Epithelial cell of prostate (primary cell): ENCODE measurements at regions not wholly inside any gene's neighbourhood (a gene's known extent, or its start where the extent isn't known, plus 50 kb on each side); places are given as distances from the start of the nearest gene placed in this dataset.
A peak's percentile ranks its signal among the peaks of the same experiment; 100 is the strongest.
"Not testable (repeated sequence)": the region's sequence is repeated elsewhere in the genome, so short reads cannot be mapped to it uniquely, and the experiment has no call there.

Experiments used
- DNase-seq: peaks from one replicate; pipeline ENCODE4 v3.0.0-alpha.2; 2011; ENCODE audit warnings: low read depth, low spot score
- H3K27ac ChIP-seq: fragments of 450-650 bp; 2 replicates; pipeline ENCODE4 v1.5.1; 2017; ENCODE audit warnings: mild to moderate bottlenecking

DNA sequence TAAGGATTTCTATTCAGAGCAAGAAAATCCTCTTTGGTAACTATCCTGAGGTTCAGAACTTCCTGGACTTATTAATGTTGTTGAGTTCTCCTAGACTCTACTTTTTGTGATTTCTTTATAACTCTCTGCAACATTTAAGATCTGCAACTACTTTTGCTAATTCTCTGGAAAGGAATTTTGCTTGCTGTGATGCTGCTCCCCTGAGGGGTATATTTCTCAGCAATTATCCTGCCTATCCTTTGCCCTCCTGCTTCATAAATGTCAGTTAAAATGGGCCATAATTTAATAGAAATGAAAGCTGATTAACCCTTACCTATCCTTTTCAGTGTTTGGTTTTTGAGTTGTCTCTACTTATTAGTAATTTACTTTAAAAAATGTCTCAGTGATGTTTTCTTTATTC lies 377.3 kb upstream of the LRRC3B start:
- no peak for DNase-seq
- no peak overlapping the region for H3K27ac ChIP-seq

DNA sequence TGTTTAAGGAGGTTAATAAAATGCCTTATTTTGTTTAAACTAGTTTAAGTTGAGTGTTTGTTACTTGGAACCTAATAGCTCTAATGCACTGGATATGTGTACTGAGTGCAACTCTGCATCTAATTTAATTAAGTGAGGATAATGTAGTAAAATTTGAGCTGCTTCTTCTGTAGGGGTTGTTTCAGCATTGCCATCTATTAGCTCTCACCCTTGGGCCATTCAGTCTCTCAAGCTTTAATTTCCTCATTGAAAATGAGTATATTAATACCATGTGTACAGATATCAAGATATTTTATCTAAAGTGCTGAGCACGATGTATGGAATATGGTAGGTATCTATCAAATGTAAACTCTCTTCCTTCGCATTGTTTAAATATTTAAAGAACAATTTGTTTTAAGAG lies 375.7 kb upstream of the LRRC3B start:
- H3K27ac ChIP-seq = no peak overlapping the region
- no peak for DNase-seq

DNA sequence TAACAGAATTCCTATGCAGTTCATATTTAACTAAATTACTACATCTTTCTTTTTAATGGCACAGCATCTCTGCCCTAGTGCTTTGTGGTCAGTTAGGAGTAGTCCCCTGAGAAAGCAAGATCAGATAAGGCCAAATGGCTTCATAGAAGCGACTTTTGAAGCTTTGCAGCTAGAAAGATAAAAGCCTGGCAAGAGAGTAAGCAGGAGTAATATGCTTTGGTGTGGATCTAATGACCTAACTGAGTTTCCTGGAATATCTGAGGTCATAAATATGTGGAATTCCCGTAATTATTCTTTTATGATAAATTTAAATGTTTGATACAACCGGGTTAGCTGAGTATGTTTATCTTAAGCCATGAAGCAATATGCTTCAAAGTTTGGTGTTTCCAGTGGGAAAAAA lies 374.9 kb upstream of the LRRC3B start:
- no peak for DNase-seq
- no peak overlapping the region for H3K27ac ChIP-seq

DNA sequence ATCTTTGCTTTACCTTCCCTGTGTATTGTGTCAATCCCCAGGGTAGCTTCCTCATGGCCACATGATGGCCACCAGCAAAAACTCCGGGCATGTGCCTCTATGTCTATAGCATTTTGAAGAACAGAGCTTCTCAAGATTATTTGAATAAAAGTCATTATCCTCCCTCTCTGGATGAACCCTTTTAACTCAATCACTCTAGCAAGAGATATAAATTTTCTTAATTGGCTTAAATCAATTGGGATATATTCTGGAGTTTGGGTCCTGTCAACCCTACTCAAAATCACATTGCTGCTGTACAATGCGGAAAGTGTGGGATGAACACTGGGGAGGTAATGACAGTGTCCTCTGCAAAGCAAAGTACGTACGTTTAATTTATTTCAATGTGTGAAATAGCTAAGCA lies 370.6 kb upstream of the LRRC3B start:
- DNase-seq = no peak
- H3K27ac ChIP-seq = no peak overlapping the region

DNA sequence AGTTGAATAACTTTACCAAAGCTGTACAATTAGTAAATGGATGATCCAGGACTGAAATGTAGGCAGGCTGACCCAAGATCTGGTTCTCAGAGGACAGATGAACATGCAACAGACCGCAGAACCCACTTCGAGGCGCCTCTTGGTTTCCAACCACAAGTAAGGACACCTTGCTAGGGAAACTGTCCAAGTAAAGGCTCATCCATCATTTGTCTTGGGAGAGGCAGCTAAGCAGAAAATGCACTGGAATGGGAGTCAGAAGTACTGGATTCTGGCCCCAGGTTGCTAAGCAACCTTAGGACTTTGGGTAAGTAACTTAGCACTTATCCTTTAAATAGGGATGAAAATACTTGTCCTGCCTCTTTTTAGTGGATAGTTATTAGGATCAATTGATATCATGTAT lies 366.3 kb upstream of the LRRC3B start:
- DNase-seq = no peak
- H3K27ac ChIP-seq = no peak overlapping the region

DNA sequence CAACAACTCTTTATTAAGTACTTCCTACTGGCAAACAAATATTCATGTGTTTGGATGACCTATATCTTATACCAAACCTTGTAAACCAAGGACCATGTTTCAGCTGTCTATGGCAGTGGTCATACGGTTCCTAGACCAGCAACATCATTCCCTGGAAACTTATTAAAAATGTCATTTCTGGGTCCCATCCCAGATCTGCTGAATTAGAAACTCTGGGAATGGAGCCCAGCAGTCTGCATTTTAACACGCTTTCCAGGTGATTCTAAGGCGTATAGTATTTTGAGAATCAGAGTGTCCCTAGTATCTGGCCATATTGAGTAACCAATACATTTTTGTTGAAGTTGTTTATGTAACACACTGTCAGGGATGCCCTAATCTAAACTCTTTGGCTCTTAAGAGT lies 363.4 kb upstream of the LRRC3B start:
- no peak for DNase-seq
- no peak overlapping the region for H3K27ac ChIP-seq

DNA sequence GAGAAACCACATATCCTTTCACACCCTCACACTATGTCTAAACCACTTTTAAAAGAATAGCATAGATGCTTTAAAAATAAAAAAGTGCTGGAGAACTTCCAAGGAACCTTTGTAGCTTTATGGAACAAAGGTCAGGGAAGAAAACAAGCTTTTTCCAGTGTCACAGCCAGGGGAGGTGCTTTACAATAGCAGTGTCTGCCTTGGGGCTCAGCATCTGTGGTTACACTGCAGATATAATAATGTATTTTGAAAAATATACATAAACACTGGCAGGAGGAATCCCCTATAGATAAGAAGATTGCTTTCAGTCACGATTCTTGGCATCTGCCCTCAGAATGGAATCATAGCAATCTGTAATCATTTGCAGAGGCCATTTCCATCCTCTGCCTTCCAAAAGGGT lies 362.4 kb upstream of the LRRC3B start:
- no peak overlapping the region for H3K27ac ChIP-seq
- no peak for DNase-seq

DNA sequence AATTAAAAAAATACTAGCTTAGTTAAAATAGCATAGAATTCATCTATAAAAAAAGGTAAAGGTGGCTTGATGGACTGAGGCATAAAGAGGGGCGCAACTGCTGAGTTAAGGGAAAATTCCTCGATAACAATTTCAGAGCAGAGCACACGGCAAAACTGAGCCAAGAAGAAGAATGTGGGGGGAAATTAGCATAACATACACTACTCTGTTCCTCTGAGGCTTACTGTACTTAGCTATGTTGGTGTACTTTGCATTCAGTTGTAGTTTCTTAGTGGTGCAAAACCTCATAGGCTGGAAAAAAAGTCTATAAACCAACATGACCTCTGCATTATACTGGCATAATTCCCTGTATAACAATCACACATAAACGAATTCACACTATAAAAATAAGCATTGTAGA lies 357.9 kb upstream of the LRRC3B start:
- no peak overlapping the region for H3K27ac ChIP-seq
- no peak for DNase-seq

DNA sequence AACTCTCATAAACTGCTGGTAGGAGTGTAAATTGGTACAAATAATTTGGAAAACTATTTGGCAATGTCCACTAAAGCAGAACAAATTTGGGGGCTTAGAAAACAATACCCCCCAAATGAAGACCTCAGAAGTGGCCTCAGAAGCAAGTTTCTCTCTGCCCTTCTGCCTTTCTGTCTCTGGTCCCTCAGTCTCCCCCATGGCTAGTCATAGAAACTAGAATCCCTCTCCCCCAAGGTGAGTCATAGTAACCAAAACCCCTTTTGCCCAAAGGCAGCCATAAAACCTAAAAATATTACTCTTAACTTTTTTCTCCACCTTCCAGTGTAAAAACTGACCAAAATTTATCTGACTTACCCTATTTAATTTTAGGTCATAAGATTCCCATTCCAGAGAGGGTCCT lies 350.7 kb upstream of the LRRC3B start:
- no peak overlapping the region for H3K27ac ChIP-seq
- no peak for DNase-seq

DNA sequence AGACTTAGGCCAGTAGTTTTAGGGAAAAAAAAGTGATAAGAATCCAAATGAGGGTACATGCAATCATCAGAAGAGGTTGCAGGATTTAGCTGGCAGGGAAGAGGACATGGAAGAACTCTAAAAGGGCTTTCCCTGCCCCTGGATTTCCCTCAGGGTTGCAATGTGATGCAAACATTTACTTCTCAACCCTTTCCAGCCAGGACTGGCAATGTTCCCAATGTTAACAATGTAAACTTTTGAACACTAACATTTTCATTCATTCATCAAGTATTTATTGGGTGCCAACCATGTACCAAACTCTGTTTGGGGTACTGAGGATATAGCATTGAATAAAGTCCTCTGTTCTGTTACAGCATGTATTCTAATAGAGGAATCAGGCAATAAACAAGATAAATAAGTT lies 349.4 kb upstream of the LRRC3B start:
- no peak for DNase-seq

DNA sequence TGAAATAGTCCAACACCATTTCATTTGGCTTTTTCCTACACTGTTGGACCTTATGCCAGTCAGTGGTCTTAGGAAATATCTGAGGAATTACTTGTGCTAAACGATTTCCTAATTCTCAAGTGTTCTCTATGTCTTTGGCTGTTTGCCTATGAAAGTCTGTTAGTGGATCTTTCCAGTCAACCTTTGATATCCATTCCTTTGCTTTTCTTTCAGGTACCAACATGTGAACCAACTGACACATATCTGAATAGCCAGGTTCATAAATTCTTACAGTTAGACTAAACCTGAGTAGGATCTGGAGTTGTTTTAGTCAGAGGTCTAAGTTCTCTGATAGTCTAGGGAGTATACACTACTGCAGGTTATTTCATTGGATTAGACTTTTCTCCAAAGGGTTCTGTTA lies 343.5 kb upstream of the LRRC3B start:
- no peak for DNase-seq
- peak overlapping the region; percentile 2 for H3K27ac ChIP-seq

More for the DNA sequence above, 349.4 kb upstream of the LRRC3B start:
- no peak overlapping the region for H3K27ac ChIP-seq

DNA sequence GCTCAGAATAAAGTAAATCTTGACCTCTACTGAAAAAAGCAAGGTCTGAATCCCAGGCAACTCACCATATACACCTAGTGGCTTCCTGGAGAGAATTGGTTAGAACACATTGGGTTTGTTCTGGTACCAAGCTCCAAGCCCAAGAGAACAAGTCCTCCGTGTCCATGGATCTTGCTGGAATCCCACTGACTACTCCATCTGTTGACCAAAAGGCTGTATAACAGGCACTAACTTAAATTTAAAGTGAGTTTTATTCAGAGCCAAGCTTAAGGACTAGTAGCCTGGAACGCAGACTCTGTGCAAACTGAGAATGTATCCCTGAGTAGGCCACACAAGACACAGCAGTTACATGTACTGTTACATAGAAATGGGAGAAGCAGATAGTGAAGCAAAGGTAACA lies 342.1 kb upstream of the LRRC3B start:
- peak overlapping the region; percentile 88 for H3K27ac ChIP-seq
- no peak for DNase-seq

DNA sequence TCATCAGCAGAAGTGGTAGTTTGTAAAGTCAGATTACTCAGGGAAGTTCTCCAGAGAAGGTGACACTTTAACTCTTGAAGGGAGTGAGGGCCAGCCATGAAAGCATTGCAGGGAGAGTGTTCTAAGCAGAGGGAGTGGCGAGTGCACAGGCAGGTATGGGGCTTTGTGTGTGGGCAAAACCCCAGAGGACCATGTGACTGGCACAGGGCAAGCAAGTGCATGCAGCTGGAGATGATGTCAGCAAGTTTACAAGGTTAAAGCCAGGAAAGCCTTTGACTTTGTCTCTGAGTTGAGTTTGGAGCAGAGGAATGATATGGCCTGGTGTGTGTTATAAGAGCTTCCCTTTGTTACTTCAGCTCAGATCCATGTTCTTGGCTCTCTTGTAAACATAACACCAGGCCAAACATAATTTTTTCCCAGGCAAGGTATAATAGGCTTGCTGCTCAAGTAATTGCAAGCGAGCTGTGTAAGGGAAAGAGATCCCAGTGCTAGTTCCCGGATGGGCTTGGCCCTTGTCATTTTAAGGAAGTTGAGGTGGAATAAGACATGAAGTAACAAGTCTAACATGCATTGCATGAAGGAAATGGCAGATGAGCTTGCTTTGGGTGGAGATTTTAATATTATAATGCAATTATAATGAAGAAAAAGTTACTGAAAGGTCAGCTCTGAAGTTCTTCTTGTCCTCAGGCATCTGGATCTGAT lies 341.1 kb upstream of the LRRC3B start:
- peak; percentile 85 for DNase-seq
- peak overlapping the region; percentile 88 for H3K27ac ChIP-seq

DNA sequence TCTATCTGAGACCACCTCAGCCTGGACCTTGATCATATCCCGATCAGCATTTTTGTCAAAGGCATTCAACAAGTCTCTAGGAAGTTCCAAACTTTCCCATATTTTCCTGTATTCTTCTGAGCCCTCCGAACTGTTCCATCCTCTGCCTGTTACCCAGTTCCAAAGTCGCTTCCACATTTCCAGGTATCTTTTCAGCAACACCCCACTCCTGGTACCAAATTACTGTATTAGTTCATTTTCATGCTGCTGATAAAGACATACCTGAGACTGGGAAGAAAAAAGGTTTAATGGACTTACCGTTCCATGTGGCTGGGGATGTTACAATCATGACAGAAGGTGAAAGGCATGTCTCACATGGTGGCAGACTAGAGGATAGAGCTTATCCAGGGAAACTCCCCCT lies 338.1 kb upstream of the LRRC3B start:
- not testable (repeated sequence) for DNase-seq, H3K27ac ChIP-seq

DNA sequence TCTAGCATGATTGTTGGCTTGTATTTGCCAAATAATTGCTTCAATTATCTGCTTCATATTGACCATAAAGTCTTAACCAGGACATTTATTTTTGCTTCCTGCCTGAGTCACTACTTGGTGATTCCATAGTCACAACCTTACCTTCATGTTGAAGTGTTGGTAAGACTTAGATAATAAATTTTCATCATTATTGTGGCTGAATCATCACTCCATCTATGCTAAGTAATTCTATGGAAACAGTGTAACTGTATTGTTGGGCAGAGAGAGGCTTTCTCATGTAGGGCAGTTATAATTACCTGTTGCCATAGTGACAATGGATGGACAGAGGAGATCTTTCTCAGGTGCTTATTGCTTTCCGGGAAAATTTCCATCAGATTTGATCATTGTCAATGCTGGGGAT lies 330.7 kb upstream of the LRRC3B start:
- DNase-seq = no peak
- H3K27ac ChIP-seq = no peak overlapping the region

DNA sequence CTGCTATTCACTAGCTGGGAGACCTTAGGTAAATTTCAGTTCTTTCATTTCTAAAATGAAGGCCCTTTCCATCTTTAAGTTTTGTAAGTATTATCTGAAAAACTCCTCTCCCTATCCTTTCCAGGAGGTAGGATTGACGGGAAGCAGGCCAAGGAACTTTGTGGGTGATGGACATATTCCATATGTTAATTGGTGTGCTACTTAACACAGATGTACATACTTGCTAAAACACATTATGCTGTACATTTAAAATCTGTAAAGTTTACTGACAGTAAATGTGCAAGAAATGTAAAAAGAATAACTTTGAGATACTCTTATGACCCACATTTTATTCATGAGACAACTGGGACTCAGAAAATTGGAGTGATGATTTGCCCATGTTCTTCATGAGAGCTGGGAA lies 329.8 kb upstream of the LRRC3B start:
- H3K27ac ChIP-seq = no peak overlapping the region
- DNase-seq = no peak

DNA sequence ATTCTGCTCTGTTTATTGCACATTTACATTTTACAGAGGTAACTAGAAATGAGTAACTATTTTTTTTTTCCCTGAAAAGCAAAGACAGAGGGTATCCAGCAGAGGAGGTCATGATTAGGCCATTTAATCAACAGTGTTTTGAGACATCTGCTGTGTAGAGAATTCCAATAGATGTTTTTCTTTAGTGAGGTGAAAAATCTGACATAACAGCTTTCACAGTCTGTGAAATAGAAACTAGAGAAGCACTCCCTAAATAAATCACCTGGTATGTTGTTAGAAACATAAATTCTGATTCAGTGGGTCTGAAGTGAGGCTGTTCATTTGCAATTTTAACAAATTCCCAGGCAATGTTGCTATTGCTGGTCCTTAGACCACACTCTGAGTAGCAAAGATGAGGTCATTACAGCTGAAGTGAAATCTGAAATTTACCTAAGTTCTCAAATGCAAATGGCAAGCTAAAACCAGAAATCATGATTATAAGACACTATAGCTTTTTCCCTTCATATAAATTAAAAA lies 329.2 kb upstream of the LRRC3B start:
- DNase-seq = no peak

DNA sequence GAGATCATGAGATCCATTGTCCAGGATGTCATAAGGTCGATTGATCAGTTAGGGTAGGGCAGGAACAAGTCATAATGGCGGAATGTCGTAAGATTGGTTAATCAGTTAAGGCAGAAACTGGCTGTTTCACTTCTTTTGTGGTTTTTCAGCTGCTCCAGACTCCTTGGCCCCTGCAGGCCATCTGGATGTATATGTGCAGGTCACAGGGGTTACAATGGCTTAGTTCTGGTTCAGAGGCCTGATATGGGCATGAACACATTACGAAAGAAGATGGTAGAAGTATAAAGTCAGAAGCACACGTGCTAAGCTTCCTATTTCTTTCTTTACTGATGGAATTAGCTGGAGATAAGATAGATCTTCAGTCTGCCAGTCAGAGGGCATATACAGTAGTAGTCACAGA lies 315.4 kb upstream of the LRRC3B start:
- H3K27ac ChIP-seq = no peak overlapping the region
- DNase-seq = no peak

More for the DNA sequence above, 329.2 kb upstream of the LRRC3B start:
- H3K27ac ChIP-seq = no peak overlapping the region

DNA sequence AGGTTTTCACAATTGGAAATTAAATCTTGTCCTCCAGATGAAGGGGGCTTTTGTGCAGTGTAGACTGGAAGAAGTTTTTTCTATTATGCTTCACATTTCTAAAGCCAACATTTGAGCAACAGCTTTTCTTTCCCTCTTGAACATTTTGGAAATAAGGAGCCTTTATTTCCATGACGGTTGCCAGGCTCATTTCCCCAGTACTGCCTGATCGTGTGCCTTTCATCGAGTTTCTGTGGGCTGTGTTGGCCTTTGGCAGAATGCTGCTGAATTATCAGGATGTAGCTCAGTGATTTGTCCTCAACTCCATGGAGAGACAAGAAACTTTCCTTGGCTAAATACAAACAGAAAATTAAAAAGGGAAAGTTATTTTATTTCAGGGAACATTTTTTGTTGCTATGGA lies 314.8 kb upstream of the LRRC3B start:
- no peak for DNase-seq
- no peak overlapping the region for H3K27ac ChIP-seq

DNA sequence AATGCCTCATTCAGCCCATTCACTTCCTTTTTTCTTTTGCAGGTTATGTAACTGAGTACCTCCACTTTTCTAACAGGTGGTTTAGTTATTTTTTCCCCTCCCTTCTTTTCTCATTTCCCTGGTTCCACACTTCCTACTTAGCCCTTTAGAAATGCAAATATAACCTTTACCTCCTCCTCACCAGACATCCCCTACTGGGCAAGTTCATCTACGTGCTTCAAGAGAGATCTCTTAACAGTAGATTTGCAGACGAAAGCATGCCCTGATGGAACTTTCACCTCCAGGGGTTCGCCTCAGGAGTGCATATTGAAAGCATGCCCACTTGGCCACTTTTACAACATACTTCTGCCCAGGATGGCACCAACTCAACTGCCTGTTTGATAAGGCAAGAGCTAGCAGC lies 314.1 kb upstream of the LRRC3B start:
- DNase-seq = no peak
- no peak overlapping the region for H3K27ac ChIP-seq

DNA sequence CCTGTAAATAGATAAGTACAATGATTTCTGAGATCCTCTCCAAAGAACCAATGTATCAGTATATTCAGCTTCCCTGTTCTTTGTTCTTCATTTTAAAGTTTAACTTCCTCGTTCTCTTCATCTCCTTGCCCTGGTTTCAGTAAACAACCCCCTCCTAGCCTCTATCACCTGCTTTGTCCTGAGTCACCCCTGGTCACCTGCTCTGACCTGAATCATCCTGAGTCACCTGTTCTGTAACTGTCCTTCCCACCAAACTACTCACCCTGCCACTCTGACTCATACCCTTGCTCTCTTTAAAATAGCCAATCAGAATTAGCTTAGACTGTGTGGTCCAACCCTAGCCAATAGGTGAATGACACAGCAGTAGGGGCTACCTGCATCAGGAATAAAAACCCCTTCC lies 313.0 kb upstream of the LRRC3B start:
- DNase-seq = peak; percentile 5
- H3K27ac ChIP-seq = peak overlapping the region; percentile 52

DNA sequence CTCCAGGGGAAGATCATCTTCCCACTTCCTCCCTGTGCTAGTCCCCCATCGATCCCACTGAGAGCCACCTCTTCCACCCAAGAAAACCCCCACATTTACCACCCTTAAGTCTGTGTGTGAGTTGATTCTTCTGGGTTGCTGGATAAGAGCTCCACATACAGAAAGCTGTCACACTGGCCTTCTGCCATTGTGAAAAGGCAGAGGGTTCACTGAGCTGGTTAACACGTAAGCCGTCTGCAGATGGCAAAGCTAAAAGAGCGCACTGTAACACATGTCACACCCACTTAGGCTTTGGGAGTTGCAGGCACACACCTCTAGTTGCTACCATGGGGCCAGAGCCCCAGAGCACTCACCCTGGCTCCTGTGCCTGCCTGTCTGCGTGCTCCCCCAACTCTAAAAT lies 309.8 kb upstream of the LRRC3B start:
- no peak overlapping the region for H3K27ac ChIP-seq
- no peak for DNase-seq

DNA sequence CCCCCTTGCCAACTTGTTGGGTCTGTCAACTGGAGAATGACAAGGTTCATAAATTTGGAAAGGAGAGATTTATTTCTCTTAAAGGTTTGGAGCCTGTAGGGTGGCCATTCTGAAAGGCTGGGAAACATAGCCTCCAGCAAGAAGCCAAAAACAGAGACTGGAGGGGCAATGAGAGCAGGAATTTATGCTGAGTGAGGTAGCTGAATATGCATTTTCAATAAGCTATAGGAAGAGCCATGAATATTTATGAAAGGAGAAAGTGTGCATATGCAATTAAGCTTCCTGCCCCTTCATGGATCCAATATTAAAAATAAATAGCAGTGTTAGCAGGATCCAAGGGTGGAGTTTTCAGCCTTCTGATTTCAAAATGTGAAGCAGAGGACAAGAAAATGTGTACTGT lies 306.1 kb upstream of the LRRC3B start:
- H3K27ac ChIP-seq = no peak overlapping the region
- DNase-seq = no peak
